Neural cell (in vitro differentiated cells): ENCODE measurements at regions not wholly inside any gene's neighbourhood (a gene's known extent, or its start where the extent isn't known, plus 50 kb on each side); places are given as distances from the start of the nearest gene placed in this dataset.

Experiments
- H2AFZ ChIP-seq: fragments of 200-600, 300-800 bp; sonication (generic), shearing (Covaris generic); 2 replicates; pipeline ENCODE4 v1.6.0; 2014; ENCODE audit warnings: low read depth, mild to moderate bottlenecking, antibody characterized with exemption, low read length, moderate library complexity
- H3F3A ChIP-seq: fragments of 200-600 bp; shearing (Covaris generic); 2 replicates; pipeline ENCODE4 v1.6.1; 2016; ENCODE audit warnings: mild to moderate bottlenecking, moderate library complexity, mixed read lengths, antibody characterized with exemption, low read length; ENCODE audit not compliant: insufficient read depth, poor library complexity, severe bottlenecking
- H3K27ac ChIP-seq: fragments of 200-600, 300-800 bp; sonication (generic), shearing (Covaris generic); 2 replicates; pipeline ENCODE4 v1.5.1; 2014; ENCODE audit warnings: mild to moderate bottlenecking, low read length, moderate library complexity
- H3K27me3 ChIP-seq: fragments of 300-800, 200-600 bp; sonication (generic), shearing (Covaris generic); 2 replicates; pipeline ENCODE4 v1.6.0; 2014; ENCODE audit warnings: mild to moderate bottlenecking, low read depth, low read length, moderate library complexity; ENCODE audit not compliant: insufficient read depth
- H3K36me3 ChIP-seq: fragments of 300-800, 200-600 bp; sonication (generic), shearing (Covaris generic); 2 replicates; pipeline ENCODE4 v1.5.1; 2014; ENCODE audit warnings: mild to moderate bottlenecking, antibody characterized with exemption, low read length, moderate library complexity; ENCODE audit not compliant: insufficient read depth
- H3K4me2 ChIP-seq: fragments of 300-800, 200-600 bp; sonication (generic), shearing (Covaris generic); 2 replicates; pipeline ENCODE4 v1.6.0; 2014; ENCODE audit warnings: mild to moderate bottlenecking, low read length
- H3K4me3 ChIP-seq: fragments of 300-800, 200-600 bp; sonication (generic), shearing (Covaris generic); 2 replicates; pipeline ENCODE4 v1.5.1; 2014; ENCODE audit warnings: mild to moderate bottlenecking, low read length, moderate library complexity
- H3K79me2 ChIP-seq: fragments of 200-600 bp; shearing (Covaris generic); replicated peaks from 2 replicates; pipeline ENCODE4 v1.6.0; 2014; ENCODE audit warnings: mild to moderate bottlenecking, low read length, moderate library complexity; ENCODE audit not compliant: insufficient read depth
- H3K9ac ChIP-seq: fragments of 300-800, 200-600 bp; sonication (generic), shearing (Covaris generic); 2 replicates; pipeline ENCODE4 v1.6.1; 2016; ENCODE audit warnings: mild to moderate bottlenecking, low read length, mixed read lengths
- H3K9me2 ChIP-seq: fragments of 200-600 bp; shearing (Covaris generic); 2 replicates; pipeline ENCODE4 v1.6.1; 2016; ENCODE audit warnings: mild to moderate bottlenecking, low read length, mixed read lengths; ENCODE audit not compliant: insufficient read depth
- H3K9me3 ChIP-seq: fragments of 200-600, 300-800 bp; sonication (generic), shearing (Covaris generic); 2 replicates; pipeline ENCODE4 v1.6.1; 2016; ENCODE audit warnings: mild to moderate bottlenecking, mixed run types, low read length, moderate library complexity, mixed read lengths
- H4K20me1 ChIP-seq: fragments of 200-600 bp; shearing (Covaris generic); 2 replicates; pipeline ENCODE4 v1.6.1; 2016; ENCODE audit warnings: mild to moderate bottlenecking, mixed run types; ENCODE audit not compliant: insufficient read depth
- EP300 ChIP-seq: fragments of 450-650 bp; conservative IDR thresholded peaks from 2 replicates; pipeline ENCODE4 v1.6.1; 2014; ENCODE audit warnings: antibody characterized with exemption, mild to moderate bottlenecking, moderate library complexity; ENCODE audit not compliant: poor library complexity, severe bottlenecking
- EZH2 ChIP-seq: fragments of 200-600, 300-800 bp; shearing (Covaris generic), sonication (generic); IDR thresholded peaks from 2 replicates; pipeline ENCODE4 v1.6.1; 2014; ENCODE audit warnings: antibody characterized with exemption, low read length, borderline replicate concordance, mild to moderate bottlenecking; ENCODE audit not compliant: insufficient read depth, poor library complexity, severe bottlenecking
- POLR2AphosphoS5 ChIP-seq: IDR thresholded peaks from 2 replicates; pipeline ENCODE4 v1.6.1; 2012
- RAD21 ChIP-seq: fragments of 450-650 bp; conservative IDR thresholded peaks from 2 replicates; pipeline ENCODE4 v1.6.1; 2014; ENCODE audit warnings: antibody characterized with exemption, mild to moderate bottlenecking, moderate library complexity
- SMC3 ChIP-seq: fragments of 450-650 bp; conservative IDR thresholded peaks from 2 replicates; pipeline ENCODE4 v1.6.1; 2014; ENCODE audit warnings: antibody characterized with exemption, mild to moderate bottlenecking, moderate library complexity; ENCODE audit not compliant: poor library complexity
- TAF1 ChIP-seq: IDR thresholded peaks from 2 replicates; pipeline ENCODE4 v1.6.1; 2012; ENCODE audit warnings: low read depth
- TF ChIP-seq, protein P1 (sequence below): fragments of 450-650 bp; IDR thresholded peaks from 2 replicates; pipeline ENCODE4 v1.5.1; 2014; ENCODE audit warnings: antibody characterized with exemption, mild to moderate bottlenecking, moderate library complexity; ENCODE audit not compliant: poor library complexity, severe bottlenecking
- TF ChIP-seq, protein P2 (sequence below): IDR thresholded peaks from 2 replicates; pipeline ENCODE4 v1.6.1; 2012; ENCODE audit warnings: borderline replicate concordance

DNA sequence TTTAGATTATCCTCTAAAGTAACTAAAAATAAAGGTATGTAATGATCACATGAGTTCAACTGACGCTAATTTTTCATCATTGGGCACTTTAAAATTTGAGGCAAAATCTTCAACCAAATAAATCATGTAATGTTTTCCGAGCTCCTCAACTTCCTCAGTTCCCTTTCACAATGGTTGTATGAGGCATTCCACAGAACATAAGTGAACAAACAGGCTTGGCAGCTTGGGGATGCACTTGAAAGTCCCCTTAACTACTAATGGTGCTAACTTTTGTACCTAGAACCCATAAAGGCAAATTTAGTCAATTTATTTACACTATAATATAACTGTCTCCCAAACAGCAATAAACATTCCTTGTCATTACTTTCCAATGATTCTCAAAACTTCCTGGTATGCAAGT is 1137.9 kb downstream of the ROBO2 start:
- Histone ChIP-seq H3K27ac (no peak overlapping the region), H3K4me3 (no peak overlapping the region), H3K79me2 (no peaks in the 10 kb centered on the region), H3K36me3 (no peaks in the 10 kb centered on the region), H3K9me2 (no peaks in the 10 kb centered on the region), H3K9ac (no peak overlapping the region), H4K20me1 (no peaks in the 10 kb centered on the region), H2AFZ (no peak overlapping the region), H3F3A (peaks cover 5% of the 10 kb centered on the region), H3K9me3 (no peaks in the 10 kb centered on the region), H3K4me2 (no peak overlapping the region), H3K27me3 (no peaks in the 10 kb centered on the region)
- TF ChIP-seq TAF1, result no peak
- no peak for TF ChIP-seq EZH2
- no peak for TF ChIP-seq POLR2AphosphoS5
- no peak for TF ChIP-seq SMC3
- TF ChIP-seq EP300, result no peak
- TF ChIP-seq, protein P1, sequence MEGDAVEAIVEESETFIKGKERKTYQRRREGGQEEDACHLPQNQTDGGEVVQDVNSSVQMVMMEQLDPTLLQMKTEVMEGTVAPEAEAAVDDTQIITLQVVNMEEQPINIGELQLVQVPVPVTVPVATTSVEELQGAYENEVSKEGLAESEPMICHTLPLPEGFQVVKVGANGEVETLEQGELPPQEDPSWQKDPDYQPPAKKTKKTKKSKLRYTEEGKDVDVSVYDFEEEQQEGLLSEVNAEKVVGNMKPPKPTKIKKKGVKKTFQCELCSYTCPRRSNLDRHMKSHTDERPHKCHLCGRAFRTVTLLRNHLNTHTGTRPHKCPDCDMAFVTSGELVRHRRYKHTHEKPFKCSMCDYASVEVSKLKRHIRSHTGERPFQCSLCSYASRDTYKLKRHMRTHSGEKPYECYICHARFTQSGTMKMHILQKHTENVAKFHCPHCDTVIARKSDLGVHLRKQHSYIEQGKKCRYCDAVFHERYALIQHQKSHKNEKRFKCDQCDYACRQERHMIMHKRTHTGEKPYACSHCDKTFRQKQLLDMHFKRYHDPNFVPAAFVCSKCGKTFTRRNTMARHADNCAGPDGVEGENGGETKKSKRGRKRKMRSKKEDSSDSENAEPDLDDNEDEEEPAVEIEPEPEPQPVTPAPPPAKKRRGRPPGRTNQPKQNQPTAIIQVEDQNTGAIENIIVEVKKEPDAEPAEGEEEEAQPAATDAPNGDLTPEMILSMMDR, result no peak

DNA sequence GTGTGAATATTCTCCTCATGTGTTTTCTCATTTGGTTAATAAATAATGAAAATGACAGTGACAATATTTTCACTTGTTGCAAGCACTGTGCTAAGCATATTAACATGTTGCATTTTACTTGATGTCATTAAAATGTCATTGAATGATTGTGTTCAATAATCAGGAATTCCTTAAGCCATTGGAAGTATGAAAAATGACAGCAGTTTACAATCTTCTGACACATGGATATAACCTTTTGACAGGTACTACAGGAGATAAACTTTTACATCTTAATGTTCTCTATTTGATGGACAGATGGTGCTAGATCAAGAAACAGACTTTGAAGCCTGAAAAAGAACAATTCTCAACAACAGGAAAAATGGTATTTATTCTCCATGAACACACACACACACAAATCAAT is 1138.3 kb downstream of the ROBO2 start:
- no peaks in the 10 kb centered on the region for H3K9me2 ChIP-seq
- no peak for TF ChIP-seq EZH2
- TF ChIP-seq, protein P1, result no peak
- TF ChIP-seq TAF1, result no peak
- no peak for TF ChIP-seq SMC3
- TF ChIP-seq POLR2AphosphoS5, result peak; percentile 77
- peak; percentile 98 for TF ChIP-seq EP300
- no peak for TF ChIP-seq RAD21
- TF ChIP-seq, protein P2, sequence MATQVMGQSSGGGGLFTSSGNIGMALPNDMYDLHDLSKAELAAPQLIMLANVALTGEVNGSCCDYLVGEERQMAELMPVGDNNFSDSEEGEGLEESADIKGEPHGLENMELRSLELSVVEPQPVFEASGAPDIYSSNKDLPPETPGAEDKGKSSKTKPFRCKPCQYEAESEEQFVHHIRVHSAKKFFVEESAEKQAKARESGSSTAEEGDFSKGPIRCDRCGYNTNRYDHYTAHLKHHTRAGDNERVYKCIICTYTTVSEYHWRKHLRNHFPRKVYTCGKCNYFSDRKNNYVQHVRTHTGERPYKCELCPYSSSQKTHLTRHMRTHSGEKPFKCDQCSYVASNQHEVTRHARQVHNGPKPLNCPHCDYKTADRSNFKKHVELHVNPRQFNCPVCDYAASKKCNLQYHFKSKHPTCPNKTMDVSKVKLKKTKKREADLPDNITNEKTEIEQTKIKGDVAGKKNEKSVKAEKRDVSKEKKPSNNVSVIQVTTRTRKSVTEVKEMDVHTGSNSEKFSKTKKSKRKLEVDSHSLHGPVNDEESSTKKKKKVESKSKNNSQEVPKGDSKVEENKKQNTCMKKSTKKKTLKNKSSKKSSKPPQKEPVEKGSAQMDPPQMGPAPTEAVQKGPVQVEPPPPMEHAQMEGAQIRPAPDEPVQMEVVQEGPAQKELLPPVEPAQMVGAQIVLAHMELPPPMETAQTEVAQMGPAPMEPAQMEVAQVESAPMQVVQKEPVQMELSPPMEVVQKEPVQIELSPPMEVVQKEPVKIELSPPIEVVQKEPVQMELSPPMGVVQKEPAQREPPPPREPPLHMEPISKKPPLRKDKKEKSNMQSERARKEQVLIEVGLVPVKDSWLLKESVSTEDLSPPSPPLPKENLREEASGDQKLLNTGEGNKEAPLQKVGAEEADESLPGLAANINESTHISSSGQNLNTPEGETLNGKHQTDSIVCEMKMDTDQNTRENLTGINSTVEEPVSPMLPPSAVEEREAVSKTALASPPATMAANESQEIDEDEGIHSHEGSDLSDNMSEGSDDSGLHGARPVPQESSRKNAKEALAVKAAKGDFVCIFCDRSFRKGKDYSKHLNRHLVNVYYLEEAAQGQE, result peak; percentile 88
- no peaks in the 10 kb centered on the region for H3K79me2 ChIP-seq
- H3K36me3 ChIP-seq, result no peaks in the 10 kb centered on the region
- H3K27me3 ChIP-seq, result no peaks in the 10 kb centered on the region
- no peaks in the 10 kb centered on the region for H3K9me3 ChIP-seq
- H3K4me2 ChIP-seq, result no peak overlapping the region
- H3K9ac ChIP-seq, result no peak overlapping the region
- H3F3A ChIP-seq, result peaks cover 5% of the 10 kb centered on the region
- no peak overlapping the region for H3K4me3 ChIP-seq
- H2AFZ ChIP-seq, result no peak overlapping the region
- no peaks in the 10 kb centered on the region for H4K20me1 ChIP-seq
- H3K27ac ChIP-seq, result no peak overlapping the region
